ENCODE measurements at regions not wholly inside any gene's neighbourhood (a gene's known extent, or its start where the extent isn't known, plus 50 kb on each side); places are given as distances from the start of the nearest gene placed in this dataset.
"Not testable (repeated sequence)": the region's sequence is repeated elsewhere in the genome, so short reads cannot be mapped to it uniquely, and the experiment has no call there.

GRCh38 chr3:177352424-177352823 lies 155.1 kb upstream of the TBL1XR1 start:
- ATAC-seq: no peak
- Mint-ChIP-seq H3K27me3 (no peaks in the 10 kb centered on the region), H3K9me3 (no peaks in the 10 kb centered on the region), H3K27ac (peak overlapping the region; percentile 32), H3K4me3 (no peak overlapping the region), H3K4me1 (peaks cover 72% of the 10 kb centered on the region), H3K36me3 (ENCODE audit: low read depth) (peaks cover 1% of the 10 kb centered on the region)
- no peak for DNase-seq

- Mint-ChIP-seq H3K9me3 (no peaks in the 10 kb centered on the region), H3K4me3 (no peak overlapping the region), H3K4me1 (peaks cover 73% of the 10 kb centered on the region), H3K27ac (peak overlapping the region; percentile 5), H3K27me3 (no peaks in the 10 kb centered on the region), H3K36me3 (ENCODE audit: low read depth) (peaks cover 1% of the 10 kb centered on the region)
- ATAC-seq: no peak
- no peak for DNase-seq
These were observed 155.9 kb upstream of the TBL1XR1 start for GRCh38 chr3:177353140-177353539.

GRCh38 chr3:177353879-177354278 lies 156.6 kb upstream of the TBL1XR1 start:
- peak overlapping the region; percentile 20 for H3K27ac Mint-ChIP-seq
- H3K4me1 Mint-ChIP-seq: peaks cover 76% of the 10 kb centered on the region
- not testable (repeated sequence) for H3K9me3 Mint-ChIP-seq; H3K4me3 Mint-ChIP-seq; DNase-seq; H3K36me3 Mint-ChIP-seq (ENCODE audit: low read depth); ATAC-seq; H3K27me3 Mint-ChIP-seq

DNA sequence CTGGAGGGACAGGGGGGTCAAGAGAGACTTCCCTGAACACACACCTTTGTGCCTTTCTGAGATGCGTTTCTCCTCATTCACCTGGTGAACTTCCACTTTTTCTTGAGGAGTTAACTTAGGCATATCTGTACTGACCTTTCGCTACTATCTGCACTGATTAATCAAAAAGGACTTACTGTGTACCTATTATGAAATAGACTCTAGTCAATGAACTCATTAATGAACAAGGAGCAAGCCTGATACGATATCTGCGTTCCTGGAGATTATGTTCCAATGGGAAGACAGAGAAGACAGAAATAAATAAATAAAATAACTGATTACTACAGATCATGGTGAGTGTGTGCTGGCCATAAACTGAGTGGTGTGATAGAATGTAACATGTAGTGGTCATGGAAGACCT lies 157.2 kb upstream of the TBL1XR1 start:
- peak overlapping the region; percentile 20 for H3K27ac Mint-ChIP-seq
- peaks cover 1% of the 10 kb centered on the region for H3K36me3 Mint-ChIP-seq (ENCODE audit: low read depth)
- H3K4me1 Mint-ChIP-seq: peaks cover 76% of the 10 kb centered on the region
- H3K27me3 Mint-ChIP-seq: no peaks in the 10 kb centered on the region
- H3K4me3 Mint-ChIP-seq: no peak overlapping the region
- DNase-seq (no peak), ATAC-seq (no peak)
- H3K9me3 Mint-ChIP-seq: no peaks in the 10 kb centered on the region

GRCh38 chr3:177356113-177356512 lies 158.8 kb upstream of the TBL1XR1 start:
- H3K4me3 Mint-ChIP-seq: no peak overlapping the region
- peak overlapping the region; percentile 97 for H3K27ac Mint-ChIP-seq
- peaks cover 2% of the 10 kb centered on the region for H3K27me3 Mint-ChIP-seq
- H3K9me3 Mint-ChIP-seq: no peaks in the 10 kb centered on the region
- ATAC-seq: no peak
- peaks cover 1% of the 10 kb centered on the region for H3K36me3 Mint-ChIP-seq (ENCODE audit: low read depth)
- no peak for DNase-seq
- H3K4me1 Mint-ChIP-seq: peaks cover 78% of the 10 kb centered on the region

DNA sequence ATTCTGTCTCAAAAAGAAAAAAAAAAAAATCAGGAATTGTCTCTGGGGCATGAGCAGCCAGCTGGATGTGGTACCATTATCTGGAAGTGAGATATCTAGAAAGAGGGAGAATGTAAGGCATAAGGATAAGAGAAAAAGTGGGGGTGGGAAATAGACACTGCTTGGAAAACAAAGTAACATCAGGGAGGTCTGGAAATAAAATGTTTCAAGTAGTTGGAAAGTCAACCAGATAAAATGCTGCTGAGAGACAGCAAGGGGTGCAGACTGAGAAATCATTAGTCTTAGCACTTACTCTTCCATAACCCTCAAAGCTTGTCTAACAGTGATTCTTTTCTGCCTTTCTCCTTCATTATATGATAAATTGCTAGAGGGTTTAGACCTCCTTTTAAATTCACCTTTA lies 159.7 kb upstream of the TBL1XR1 start:
- peaks cover 78% of the 10 kb centered on the region for H3K4me1 Mint-ChIP-seq
- no peak for ATAC-seq
- H3K36me3 Mint-ChIP-seq (ENCODE audit: low read depth): peaks cover 1% of the 10 kb centered on the region
- H3K27me3 Mint-ChIP-seq: peaks cover 2% of the 10 kb centered on the region
- H3K9me3 Mint-ChIP-seq: no peaks in the 10 kb centered on the region
- DNase-seq: no peak
- H3K4me3 Mint-ChIP-seq: no peak overlapping the region
- peak overlapping the region; percentile 97 for H3K27ac Mint-ChIP-seq

DNA sequence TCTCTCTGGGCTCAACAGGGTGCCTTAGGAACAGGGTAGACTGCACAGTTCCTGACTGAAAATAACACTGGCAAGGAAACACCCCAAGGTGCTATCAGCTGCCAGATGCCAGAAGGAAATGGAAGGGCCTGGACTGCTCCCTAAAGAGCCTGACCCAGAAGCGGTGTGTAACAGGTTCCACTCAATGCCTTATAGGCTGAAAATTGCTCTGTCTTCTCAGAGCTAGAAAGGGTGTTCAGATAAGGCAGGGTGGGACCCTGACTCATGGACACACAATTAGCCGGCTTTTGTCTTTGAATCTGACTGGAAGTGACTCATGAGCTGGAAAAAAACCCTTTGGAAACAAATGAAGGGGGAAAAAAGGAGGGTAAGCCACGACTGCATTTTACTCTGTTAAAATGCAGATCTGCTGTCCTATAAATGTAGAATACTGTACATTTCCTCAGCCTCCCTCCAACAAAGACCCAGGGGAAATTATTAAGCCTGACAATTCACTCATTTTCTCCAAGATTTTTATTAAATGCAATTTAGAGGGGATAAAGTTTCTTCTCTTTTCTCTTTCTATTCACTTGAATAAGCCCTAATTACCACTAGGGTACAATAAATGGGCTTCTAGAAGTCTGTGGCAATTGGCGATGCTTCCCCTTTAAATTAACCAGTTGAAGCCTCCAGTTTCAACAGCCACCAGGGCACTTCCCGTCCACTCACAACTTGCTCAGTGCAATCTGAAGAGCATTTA lies 160.2 kb upstream of the TBL1XR1 start:
- DNase-seq (no peak), ATAC-seq (peak; percentile 60)
- peaks cover 1% of the 10 kb centered on the region for H3K36me3 Mint-ChIP-seq (ENCODE audit: low read depth)
- H3K27me3 Mint-ChIP-seq: peaks cover 2% of the 10 kb centered on the region
- H3K27ac Mint-ChIP-seq: peak overlapping the region; percentile 97
- peak overlapping the region; percentile 75 for H3K4me3 Mint-ChIP-seq
- H3K4me1 Mint-ChIP-seq: peaks cover 77% of the 10 kb centered on the region
- H3K9me3 Mint-ChIP-seq: no peaks in the 10 kb centered on the region

- Mint-ChIP-seq H3K27me3 (peaks cover 2% of the 10 kb centered on the region), H3K27ac (peak overlapping the region; percentile 97), H3K4me3 (peak overlapping the region; percentile 75), H3K36me3 (ENCODE audit: low read depth) (peaks cover 1% of the 10 kb centered on the region), H3K4me1 (peaks cover 74% of the 10 kb centered on the region), H3K9me3 (no peaks in the 10 kb centered on the region)
- peak; percentile 63 for ATAC-seq
- peak; percentile 71 for DNase-seq
These were observed 161.1 kb upstream of the TBL1XR1 start for GRCh38 chr3:177358091-177358976.

GRCh38 chr3:177358977-177359592 lies 161.8 kb upstream of the TBL1XR1 start:
- DNase-seq (peak; percentile 53), ATAC-seq (peak; percentile 27)
- no peaks in the 10 kb centered on the region for H3K9me3 Mint-ChIP-seq
- H3K4me1 Mint-ChIP-seq: peaks cover 73% of the 10 kb centered on the region
- H3K27me3 Mint-ChIP-seq: peaks cover 2% of the 10 kb centered on the region
- H3K36me3 Mint-ChIP-seq (ENCODE audit: low read depth): peaks cover 1% of the 10 kb centered on the region
- H3K4me3 Mint-ChIP-seq: peak overlapping the region; percentile 75
- peak overlapping the region; percentile 97 for H3K27ac Mint-ChIP-seq

DNA sequence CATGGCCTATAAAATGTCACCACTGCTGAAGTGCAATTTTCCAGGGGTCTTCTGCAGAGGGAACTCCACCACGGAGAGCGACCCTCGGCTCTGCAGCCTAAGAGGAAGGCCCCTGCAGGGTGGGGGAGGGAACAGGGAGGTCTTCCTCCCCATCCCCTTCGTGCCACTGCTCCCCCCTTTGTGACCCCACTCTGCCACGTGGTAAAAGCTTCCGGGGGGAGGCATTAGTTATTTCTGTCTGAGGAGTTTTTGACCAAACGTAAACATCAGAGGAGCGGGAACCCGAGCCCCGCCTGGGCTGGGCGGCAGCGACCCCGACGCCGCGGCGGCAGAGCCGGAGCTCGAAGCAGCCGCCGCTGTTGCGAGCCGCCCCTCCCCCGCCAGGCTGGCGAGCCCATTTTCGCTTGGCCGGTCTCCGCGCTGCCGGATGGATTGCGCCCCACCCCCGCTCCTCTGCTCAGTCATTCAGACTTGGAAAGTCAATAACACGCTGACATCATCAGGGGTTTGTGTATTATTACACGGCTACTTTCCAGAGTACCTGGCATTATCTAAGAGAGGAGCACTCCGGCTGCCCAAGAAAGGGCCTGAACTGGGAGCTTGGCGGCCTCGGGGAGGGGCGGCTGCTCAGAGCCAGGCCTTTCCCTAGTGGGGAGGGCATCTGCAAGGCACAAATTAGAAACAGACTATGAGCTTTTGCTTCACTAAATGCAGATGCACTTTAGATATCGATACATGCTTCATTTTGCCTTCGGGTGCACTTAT lies 162.5 kb upstream of the TBL1XR1 start:
- DNase-seq: peak; percentile 97
- Mint-ChIP-seq H3K9me3 (no peaks in the 10 kb centered on the region), H3K27ac (peak overlapping the region; percentile 97), H3K4me1 (peaks cover 73% of the 10 kb centered on the region), H3K27me3 (peaks cover 2% of the 10 kb centered on the region), H3K4me3 (peak overlapping the region; percentile 75), H3K36me3 (ENCODE audit: low read depth) (peaks cover 1% of the 10 kb centered on the region)
- ATAC-seq: peak; percentile 60

GRCh38 chr3:177361081-177361938 lies 164.0 kb upstream of the TBL1XR1 start:
- Mint-ChIP-seq H3K27ac (peak overlapping the region; percentile 97), H3K4me1 (peaks cover 66% of the 10 kb centered on the region), H3K4me3 (peak overlapping the region; percentile 75), H3K27me3 (peaks cover 2% of the 10 kb centered on the region), H3K36me3 (ENCODE audit: low read depth) (no peaks in the 10 kb centered on the region), H3K9me3 (no peaks in the 10 kb centered on the region)
- no peak for DNase-seq
- no peak for ATAC-seq

GRCh38 chr3:177362626-177363025 lies 165.3 kb upstream of the TBL1XR1 start:
- no peak for DNase-seq
- ATAC-seq: no peak
- H3K4me3 Mint-ChIP-seq: no peak overlapping the region
- no peak overlapping the region for H3K27ac Mint-ChIP-seq
- no peaks in the 10 kb centered on the region for H3K36me3 Mint-ChIP-seq (ENCODE audit: low read depth)
- H3K9me3 Mint-ChIP-seq: no peaks in the 10 kb centered on the region
- peaks cover 53% of the 10 kb centered on the region for H3K4me1 Mint-ChIP-seq
- H3K27me3 Mint-ChIP-seq: peaks cover 2% of the 10 kb centered on the region

- H3K27me3 Mint-ChIP-seq: peaks cover 2% of the 10 kb centered on the region
- no peaks in the 10 kb centered on the region for H3K9me3 Mint-ChIP-seq
- DNase-seq (no peak), ATAC-seq (no peak)
- no peaks in the 10 kb centered on the region for H3K36me3 Mint-ChIP-seq (ENCODE audit: low read depth)
- H3K4me1 Mint-ChIP-seq: peaks cover 37% of the 10 kb centered on the region
- no peak overlapping the region for H3K27ac Mint-ChIP-seq
- H3K4me3 Mint-ChIP-seq: no peak overlapping the region
These were observed 167.0 kb upstream of the TBL1XR1 start for GRCh38 chr3:177364236-177364635.

Data from activated naive CD8-positive, alpha-beta T cell treated with anti-CD3 and anti-CD28 coated beads, Interleukin-2, amount 50 U/mL, for 24 hours (primary cell).